GM23248 (cell line): ENCODE measurements at regions not wholly inside any gene's neighbourhood (a gene's known extent, or its start where the extent isn't known, plus 50 kb on each side); places are given as distances from the start of the nearest gene placed in this dataset.

ENCODE experiments used
- DNase-seq: peaks from one replicate; pipeline ENCODE4 v3.0.0-alpha.2; 2015
- H2AFZ ChIP-seq: fragments of 200-600 bp; sonication (generic); 2 replicates; pipeline ENCODE4 v1.6.1; 2016; ENCODE audit warnings: antibody characterized with exemption
- H3F3A ChIP-seq: fragments of 200-600 bp; sonication (generic); 2 replicates; pipeline ENCODE4 v1.6.1; 2016; ENCODE audit warnings: mild to moderate bottlenecking, antibody characterized with exemption, mixed run types; ENCODE audit not compliant: insufficient read depth
- H3K27ac ChIP-seq: fragments of 200-600 bp; sonication (generic); 2 replicates; pipeline ENCODE4 v1.5.1; 2016; ENCODE audit warnings: mild to moderate bottlenecking
- H3K27me3 ChIP-seq: fragments of 200-600 bp; sonication (generic); replicated peaks from 2 replicates; pipeline ENCODE4 v1.6.1; 2016; ENCODE audit warnings: mild to moderate bottlenecking; ENCODE audit not compliant: insufficient read depth
- H3K36me3 ChIP-seq: fragments of 200-600 bp; sonication (generic); 2 replicates; pipeline ENCODE4 v1.6.1; 2016; ENCODE audit warnings: low read depth, mild to moderate bottlenecking
- H3K4me1 ChIP-seq: fragments of 200-600 bp; sonication (generic); 2 replicates; pipeline ENCODE4 v1.6.1; 2016; ENCODE audit warnings: mild to moderate bottlenecking; ENCODE audit not compliant: insufficient read depth
- H3K4me2 ChIP-seq: fragments of 200-600 bp; sonication (generic); one replicate; pipeline ENCODE4 v1.6.1; 2016; ENCODE audit warnings: mild to moderate bottlenecking; ENCODE audit not compliant: unreplicated experiment
- H3K4me3 ChIP-seq: fragments of 200-600 bp; sonication (generic); 2 replicates; pipeline ENCODE4 v1.5.1; 2016; ENCODE audit warnings: mild to moderate bottlenecking
- H3K79me2 ChIP-seq: fragments of 200-600 bp; sonication (generic); 2 replicates; pipeline ENCODE4 v1.6.1; 2016; ENCODE audit warnings: mild to moderate bottlenecking; ENCODE audit not compliant: insufficient read depth
- H3K9ac ChIP-seq: fragments of 200-600 bp; sonication (generic); 2 replicates; pipeline ENCODE4 v1.6.1; 2016; ENCODE audit warnings: mild to moderate bottlenecking
- H3K9me2 ChIP-seq: fragments of 200-600 bp; sonication (generic); 2 replicates; pipeline ENCODE4 v1.6.1; 2016; ENCODE audit warnings: mixed run types, mild to moderate bottlenecking, moderate library complexity; ENCODE audit not compliant: insufficient read depth
- H3K9me3 ChIP-seq: fragments of 200-600 bp; sonication (generic); one replicate; pipeline ENCODE4 v1.6.1; 2017; ENCODE audit warnings: low read depth
- H4K20me1 ChIP-seq: fragments of 200-600 bp; sonication (generic); 2 replicates; pipeline ENCODE4 v1.6.0; 2016; ENCODE audit not compliant: insufficient read depth
- EZH2 ChIP-seq: fragments of 200-600 bp; sonication (generic); IDR thresholded peaks from 2 replicates; pipeline ENCODE4 v1.6.1; 2018; ENCODE audit warnings: antibody characterized with exemption, mild to moderate bottlenecking; ENCODE audit not compliant: insufficient read depth, poor library complexity, severe bottlenecking
- EZH2phosphoT487 ChIP-seq: fragments of 200-600 bp; sonication (generic); IDR thresholded peaks from 2 replicates; pipeline ENCODE4 v1.6.1; 2018; ENCODE audit warnings: antibody characterized with exemption, moderate library complexity, mild to moderate bottlenecking, low read depth; ENCODE audit not compliant: insufficient read depth
- WGBS, 2 experiments: methylation state at CpG; one replicate each; pipeline ENCODE4 v1.1.6; 2015 to 2017; ENCODE audit warnings: low lambda C conversion rate in 2 of 2, low coverage in 1 of 2; ENCODE audit errors: missing lambda C conversion rate in 2 of 2; 5-methylcytosine and 5-hydroxymethylcytosine counted together
- in situ Hi-C: fragments of 300-500 bp; cut with MboI; formaldehyde crosslinking; loops from 2 replicates; pipeline ENCODE4 v1.15.0; 2020

- Histone ChIP-seq H3K9ac (no peak overlapping the region), H2AFZ (no peak overlapping the region), H3K9me2 (no peaks in the 10 kb centered on the region), H3K4me3 (no peak overlapping the region), H4K20me1 (no peaks in the 10 kb centered on the region), H3K4me1 (no peaks in the 10 kb centered on the region), H3F3A (no peaks in the 10 kb centered on the region), H3K36me3 (no peaks in the 10 kb centered on the region), H3K27ac (no peak overlapping the region), H3K79me2 (no peaks in the 10 kb centered on the region), H3K4me2 (no peak overlapping the region), H3K27me3 (no peaks in the 10 kb centered on the region), H3K9me3 (no peaks in the 10 kb centered on the region)
- in situ Hi-C loops: no loop called here
- TF ChIP-seq EZH2 (no peak), EZH2phosphoT487 (no peak)
- 15 to 16% methylated on average over 4 of the region's 4 CpGs for WGBS, 2 experiments
- DNase-seq: no peak
Measured at GRCh38 chr7:21011153-21011552, 224.5 kb upstream of the SP8 start.

- no peaks in the 10 kb centered on the region for H4K20me1 ChIP-seq
- no peak overlapping the region for H3K4me3 ChIP-seq
- WGBS, 2 experiments: 9 to 14% methylated on average over 3 of the region's 3 CpGs
- no peaks in the 10 kb centered on the region for H3K79me2 ChIP-seq
- no peak overlapping the region for H3K27ac ChIP-seq
- no peak overlapping the region for H3K9ac ChIP-seq
- no peaks in the 10 kb centered on the region for H3K9me2 ChIP-seq
- DNase-seq: no peak
- H3K27me3 ChIP-seq: no peaks in the 10 kb centered on the region
- H3K36me3 ChIP-seq: no peaks in the 10 kb centered on the region
- H2AFZ ChIP-seq: no peak overlapping the region
- no peaks in the 10 kb centered on the region for H3K4me1 ChIP-seq
- no peak for TF ChIP-seq EZH2phosphoT487
- TF ChIP-seq EZH2: no peak
- in situ Hi-C loops: no loop called here
- no peaks in the 10 kb centered on the region for H3K9me3 ChIP-seq
- H3F3A ChIP-seq: no peaks in the 10 kb centered on the region
- no peak overlapping the region for H3K4me2 ChIP-seq
Measured at GRCh38 chr7:21013765-21014539, 227.3 kb upstream of the SP8 start.

GRCh38 chr7:21020667-21021066 lies 234.0 kb upstream of the SP8 start:
- H2AFZ ChIP-seq: no peak overlapping the region
- H3K4me2 ChIP-seq: no peak overlapping the region
- WGBS, 2 experiments: 3 to 5% methylated on average over 2 of the region's 2 CpGs
- H3K79me2 ChIP-seq: no peaks in the 10 kb centered on the region
- H3K4me1 ChIP-seq: no peaks in the 10 kb centered on the region
- TF ChIP-seq EZH2 (no peak), EZH2phosphoT487 (no peak)
- no peak overlapping the region for H3K4me3 ChIP-seq
- DNase-seq: no peak
- H3K27ac ChIP-seq: no peak overlapping the region
- in situ Hi-C loops: no loop called here
- H3K36me3 ChIP-seq: no peaks in the 10 kb centered on the region
- no peaks in the 10 kb centered on the region for H3K9me2 ChIP-seq
- H3K27me3 ChIP-seq: no peaks in the 10 kb centered on the region
- no peaks in the 10 kb centered on the region for H4K20me1 ChIP-seq
- H3F3A ChIP-seq: no peaks in the 10 kb centered on the region
- H3K9me3 ChIP-seq: no peaks in the 10 kb centered on the region
- no peak overlapping the region for H3K9ac ChIP-seq

GRCh38 chr7:21023841-21024484 lies 237.3 kb upstream of the SP8 start:
- no peaks in the 10 kb centered on the region for H3K27me3 ChIP-seq
- H4K20me1 ChIP-seq: no peaks in the 10 kb centered on the region
- H3K36me3 ChIP-seq: no peaks in the 10 kb centered on the region
- no peak overlapping the region for H3K4me3 ChIP-seq
- no peak overlapping the region for H3K4me2 ChIP-seq
- in situ Hi-C loops: no loop called here
- H3K9ac ChIP-seq: no peak overlapping the region
- no peaks in the 10 kb centered on the region for H3K79me2 ChIP-seq
- H3K4me1 ChIP-seq: no peaks in the 10 kb centered on the region
- 11 to 12% methylated on average over 6 of the region's 6 CpGs for WGBS, 2 experiments
- no peaks in the 10 kb centered on the region for H3F3A ChIP-seq
- TF ChIP-seq EZH2phosphoT487 (no peak), EZH2 (no peak)
- no peak for DNase-seq
- no peak overlapping the region for H2AFZ ChIP-seq
- H3K9me3 ChIP-seq: peaks cover 4% of the 10 kb centered on the region
- H3K9me2 ChIP-seq: no peaks in the 10 kb centered on the region
- H3K27ac ChIP-seq: no peak overlapping the region
